ENCODE measurements at regions not wholly inside any gene's neighbourhood (a gene's known extent, or its start where the extent isn't known, plus 50 kb on each side); places are given as distances from the start of the nearest gene placed in this dataset.

DNA sequence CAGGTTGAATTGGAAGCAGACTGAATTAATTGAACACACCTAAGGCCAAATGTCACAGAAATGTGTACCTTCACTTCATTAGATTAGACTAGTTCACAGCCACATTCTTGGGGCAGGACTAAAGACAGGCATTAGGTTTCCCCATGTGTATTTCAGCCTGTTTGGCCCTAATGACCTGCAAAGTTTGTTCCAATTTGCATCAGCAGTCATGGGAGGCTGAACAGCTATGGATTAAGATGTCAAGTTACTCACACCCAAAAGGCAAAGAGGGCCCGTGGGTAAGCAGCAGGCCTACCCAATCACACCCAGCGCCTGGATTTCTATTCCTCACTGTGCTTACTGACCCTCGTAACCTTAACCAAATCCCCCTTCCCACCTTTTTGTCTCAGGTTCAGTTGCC, 99.6 kb upstream of the RIOK3 start:
- TF ChIP-seq, protein P1, sequence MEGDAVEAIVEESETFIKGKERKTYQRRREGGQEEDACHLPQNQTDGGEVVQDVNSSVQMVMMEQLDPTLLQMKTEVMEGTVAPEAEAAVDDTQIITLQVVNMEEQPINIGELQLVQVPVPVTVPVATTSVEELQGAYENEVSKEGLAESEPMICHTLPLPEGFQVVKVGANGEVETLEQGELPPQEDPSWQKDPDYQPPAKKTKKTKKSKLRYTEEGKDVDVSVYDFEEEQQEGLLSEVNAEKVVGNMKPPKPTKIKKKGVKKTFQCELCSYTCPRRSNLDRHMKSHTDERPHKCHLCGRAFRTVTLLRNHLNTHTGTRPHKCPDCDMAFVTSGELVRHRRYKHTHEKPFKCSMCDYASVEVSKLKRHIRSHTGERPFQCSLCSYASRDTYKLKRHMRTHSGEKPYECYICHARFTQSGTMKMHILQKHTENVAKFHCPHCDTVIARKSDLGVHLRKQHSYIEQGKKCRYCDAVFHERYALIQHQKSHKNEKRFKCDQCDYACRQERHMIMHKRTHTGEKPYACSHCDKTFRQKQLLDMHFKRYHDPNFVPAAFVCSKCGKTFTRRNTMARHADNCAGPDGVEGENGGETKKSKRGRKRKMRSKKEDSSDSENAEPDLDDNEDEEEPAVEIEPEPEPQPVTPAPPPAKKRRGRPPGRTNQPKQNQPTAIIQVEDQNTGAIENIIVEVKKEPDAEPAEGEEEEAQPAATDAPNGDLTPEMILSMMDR (IDR thresholded peaks at IDR 0.05), result no peak
- TF ChIP-seq POLR2A (IDR thresholded peaks at IDR 0.05), result no peak

Measured in tibial nerve (tissue), 3 donors.